ENCODE measurements at regions not wholly inside any gene's neighbourhood (a gene's known extent, or its start where the extent isn't known, plus 50 kb on each side); places are given as distances from the start of the nearest gene placed in this dataset.
"Not testable (repeated sequence)": the region's sequence is repeated elsewhere in the genome, so short reads cannot be mapped to it uniquely, and the experiment has no call there.

DNA sequence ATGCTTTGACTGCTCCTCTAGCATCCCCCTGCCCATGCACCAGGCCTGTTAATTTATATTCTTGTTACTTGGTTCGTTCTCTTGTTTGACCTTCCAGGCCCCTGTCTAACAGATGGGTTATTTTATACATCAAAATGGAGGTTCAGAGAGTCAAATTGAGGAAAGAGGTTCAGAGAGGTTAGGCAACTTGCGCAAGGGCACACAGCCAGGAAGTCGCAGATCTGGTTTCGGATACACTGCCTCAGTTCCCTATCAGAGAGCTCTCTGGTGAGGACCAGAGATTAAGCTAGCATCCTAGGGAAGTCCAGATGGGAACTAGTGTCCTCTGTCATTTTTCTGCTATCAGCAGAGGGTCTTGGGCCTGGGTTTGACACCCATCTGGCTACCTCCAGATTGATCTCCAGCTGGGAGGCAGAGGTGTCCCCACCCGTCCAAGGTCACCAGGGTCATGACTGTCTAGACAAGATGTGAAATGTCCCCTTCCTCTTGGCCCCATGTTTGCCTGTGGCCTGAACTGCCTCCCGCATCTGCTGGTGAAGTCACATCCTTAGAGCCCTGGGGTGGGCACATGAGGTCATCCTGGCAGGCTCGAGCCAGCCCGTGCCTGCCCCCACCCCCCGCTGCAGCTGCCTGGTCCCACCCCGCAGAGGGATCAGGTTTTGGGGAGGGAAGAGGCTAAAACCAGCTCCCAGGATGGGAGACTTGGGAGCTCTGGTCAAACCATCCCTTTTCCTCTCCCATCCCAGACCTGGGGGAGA, 84.3 kb upstream of the NCOR2 start:
- no peak for DNase-seq

- no peak for DNase-seq
These were observed 83.5 kb upstream of the NCOR2 start for GRCh38 chr12:124650912-124651311.

- no peak for DNase-seq
These were observed 81.4 kb upstream of the NCOR2 start for GRCh38 chr12:124648710-124649384.

GRCh38 chr12:124647316-124647715, 79.9 kb upstream of the NCOR2 start:
- DNase-seq: no peak

DNA sequence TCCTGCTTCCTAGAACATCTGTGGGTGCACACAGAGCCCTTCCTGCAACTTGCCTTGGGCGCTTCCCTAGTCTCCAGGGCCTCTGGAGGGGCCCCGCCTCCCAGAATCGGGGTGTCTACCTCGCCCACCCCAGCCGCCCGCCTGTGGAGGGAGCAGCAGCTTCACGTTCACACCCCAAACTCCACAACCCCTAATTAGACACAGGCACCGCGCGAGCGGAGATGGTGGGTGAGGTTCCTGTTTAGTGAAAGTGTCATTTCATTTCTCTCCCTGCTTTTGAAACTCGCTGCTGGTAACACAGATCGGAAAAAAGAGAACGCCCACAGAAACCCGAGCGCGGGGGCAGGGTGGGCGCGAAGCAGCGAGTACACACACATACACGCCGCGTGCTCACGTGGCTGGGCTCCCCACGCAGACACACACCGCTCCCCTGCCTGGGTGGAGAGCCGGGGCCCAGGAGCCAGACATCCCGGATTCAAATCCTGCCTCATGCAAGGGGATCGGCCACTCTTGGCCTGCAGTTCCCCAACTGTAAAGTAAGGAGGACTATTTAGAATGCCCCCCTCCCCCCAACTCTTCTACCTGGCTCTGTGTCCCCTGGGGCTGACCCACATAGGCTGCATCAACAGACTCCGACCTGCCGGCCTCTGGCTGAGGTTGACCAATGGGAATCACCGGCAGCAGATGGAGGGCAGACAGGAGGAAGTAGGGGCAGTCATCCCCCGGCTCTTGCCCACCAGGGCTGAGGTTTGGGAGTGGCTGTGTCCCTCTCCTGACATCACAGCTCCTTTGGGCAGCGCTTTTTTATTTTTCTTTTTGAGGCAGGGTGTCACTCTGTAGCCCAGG, 79.2 kb upstream of the NCOR2 start:
- DNase-seq: no peak

DNA sequence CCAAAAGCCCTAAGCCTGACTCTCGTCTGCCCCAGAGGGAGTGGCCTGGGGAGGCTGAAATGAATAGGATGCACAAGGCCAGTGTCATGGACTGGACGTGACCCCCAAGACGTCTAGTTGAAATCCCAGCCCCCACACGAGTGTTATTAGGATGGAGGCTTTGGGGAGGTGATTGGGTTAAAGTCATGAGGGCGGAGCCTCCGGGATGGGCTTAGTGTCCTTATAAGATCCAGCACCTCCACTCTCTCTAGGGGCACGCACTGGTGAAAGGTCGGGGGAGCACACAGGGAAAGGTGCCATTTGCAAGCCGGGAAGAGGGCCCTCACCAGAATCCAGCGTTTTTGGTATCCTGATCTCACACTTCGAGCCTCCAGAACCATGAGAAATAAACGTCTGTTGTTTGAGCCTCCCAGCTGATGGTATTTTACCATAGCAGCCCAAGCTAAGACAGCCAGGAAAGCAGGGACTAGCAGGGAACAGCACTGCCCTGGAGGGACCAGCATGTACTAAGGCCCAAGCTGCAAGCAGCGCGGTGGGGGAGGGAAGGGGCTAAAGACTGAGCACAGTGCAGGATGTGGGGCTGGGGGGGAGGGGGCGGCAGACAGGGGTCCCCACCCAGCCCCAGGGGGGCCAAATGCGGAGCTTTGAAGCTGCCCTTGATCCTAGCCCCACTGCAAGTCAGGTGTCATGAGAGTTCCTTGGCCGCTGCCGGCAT, 78.3 kb upstream of the NCOR2 start:
- DNase-seq: no peak

DNA sequence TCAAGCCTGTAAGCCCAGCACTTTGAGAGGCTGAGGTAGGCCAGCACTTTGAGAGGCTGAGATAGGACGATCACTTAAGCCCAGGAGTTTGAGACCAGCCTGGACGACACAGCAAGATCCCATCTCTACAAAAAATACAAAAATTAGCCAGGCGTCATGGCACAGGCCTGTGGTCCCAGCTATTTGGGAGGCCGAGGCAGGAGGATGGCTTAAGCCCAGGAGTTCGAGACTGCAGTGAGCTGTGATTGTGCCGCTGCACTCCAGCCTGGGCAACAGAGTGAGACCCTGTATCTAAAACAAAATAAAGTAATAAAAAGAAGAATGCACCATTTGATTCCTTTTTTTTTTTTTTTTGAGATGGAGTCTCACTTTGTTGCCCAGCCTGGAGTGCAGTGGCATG, 76.4 kb upstream of the NCOR2 start:
- not testable (repeated sequence) for DNase-seq

DNA sequence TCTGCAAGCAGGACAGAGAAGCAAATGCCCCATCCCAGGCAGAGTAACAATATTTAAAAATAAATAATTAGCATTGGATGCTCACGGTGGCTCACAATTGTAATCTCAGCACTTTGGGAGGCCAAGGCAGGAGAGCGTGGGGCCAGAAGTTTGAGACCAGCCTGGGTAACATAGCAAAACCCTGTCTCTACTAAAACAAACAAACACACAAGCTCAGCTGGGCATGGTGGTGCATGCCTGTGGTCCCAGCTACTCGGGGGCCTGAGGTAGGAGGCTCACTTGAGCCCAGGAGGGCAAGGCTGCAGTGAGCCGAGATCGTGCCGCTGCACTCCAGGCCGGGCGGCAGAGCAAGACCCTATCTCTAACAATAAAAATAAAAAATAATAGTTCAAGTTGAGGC, 74.7 kb upstream of the NCOR2 start:
- DNase-seq: no peak

DNA sequence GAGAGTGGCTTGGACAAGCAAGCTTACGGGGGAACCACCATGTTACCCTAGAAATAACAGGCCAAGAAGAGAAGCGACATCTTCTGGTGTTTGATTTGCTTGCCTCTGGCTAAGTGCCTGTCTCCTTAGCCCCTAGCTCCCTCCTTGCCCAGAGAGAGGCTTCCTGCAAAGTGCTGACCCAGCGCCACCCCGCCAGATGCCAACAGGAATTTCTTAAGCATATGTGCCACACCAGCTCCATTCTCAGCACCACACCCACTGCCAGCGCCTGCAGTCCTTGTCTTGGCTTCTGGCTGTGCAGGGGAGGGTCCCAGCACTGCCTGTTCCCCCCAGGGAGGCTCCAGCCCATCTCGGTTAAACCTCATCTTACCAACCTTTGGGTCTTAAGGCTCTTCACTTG, 74.2 kb upstream of the NCOR2 start:
- no peak for DNase-seq

DNA sequence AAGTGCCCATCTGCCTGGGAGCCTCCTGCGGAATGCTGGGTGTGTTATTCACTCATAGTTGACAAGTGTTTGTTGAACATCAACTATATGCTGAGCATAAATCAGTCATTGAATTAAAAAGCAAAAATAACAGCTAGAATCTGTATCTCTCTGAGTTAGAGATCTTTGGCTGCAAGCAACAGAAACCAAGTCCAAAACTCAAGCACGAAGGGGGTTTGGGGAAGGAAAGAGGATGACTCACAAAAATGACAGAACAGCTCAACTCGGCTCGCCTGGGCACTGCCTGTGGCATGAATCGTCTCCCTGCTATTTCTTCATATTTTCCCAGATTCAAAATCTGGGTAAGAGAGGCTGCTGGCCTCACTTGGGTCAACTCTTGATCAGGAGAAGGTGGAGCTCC, 72.6 kb upstream of the NCOR2 start:
- DNase-seq: no peak

DNA sequence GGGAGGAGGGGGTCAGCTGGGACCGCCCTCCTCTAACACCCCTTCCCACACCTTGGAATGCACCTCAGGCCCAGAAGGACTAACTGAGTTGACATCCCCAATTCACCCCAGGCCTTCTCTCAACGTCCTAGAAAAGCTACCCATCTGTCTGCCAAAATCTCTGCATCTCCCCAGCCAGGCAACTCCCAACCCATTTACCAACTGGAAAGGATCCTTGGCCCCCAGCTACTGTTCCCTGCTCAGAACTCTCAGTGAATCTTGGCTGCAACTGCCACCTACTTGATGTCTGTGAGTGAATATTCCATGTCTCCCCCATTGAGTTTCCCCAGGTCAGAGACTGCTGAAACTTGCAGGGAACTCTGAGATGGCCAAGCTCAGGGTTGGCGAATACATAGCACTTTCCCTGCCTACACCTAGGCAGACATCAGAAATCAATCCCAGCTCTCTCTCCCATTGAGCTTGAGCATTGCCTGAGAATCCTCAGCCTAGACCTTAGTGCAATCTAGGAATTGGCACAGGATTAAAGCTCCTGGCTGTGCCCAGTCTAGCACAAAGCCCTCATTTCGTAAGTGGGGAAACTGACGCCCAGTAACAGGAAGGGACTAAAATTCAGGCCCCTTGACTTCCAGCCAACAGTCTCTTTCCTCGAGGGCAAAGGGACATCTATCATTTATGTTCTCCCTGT, 71.9 kb upstream of the NCOR2 start:
- DNase-seq: no peak

GRCh38 chr12:124637581-124637981, 70.2 kb upstream of the NCOR2 start:
- DNase-seq: no peak

GRCh38 chr12:124637163-124637562, 69.8 kb upstream of the NCOR2 start:
- DNase-seq: no peak

- DNase-seq: peak; percentile 44
These were observed 68.9 kb upstream of the NCOR2 start for GRCh38 chr12:124636138-124636978.

GRCh38 chr12:124635316-124635715, 67.9 kb upstream of the NCOR2 start:
- DNase-seq: no peak

GRCh38 chr12:124633365-124634362, 66.3 kb upstream of the NCOR2 start:
- no peak for DNase-seq

DNA sequence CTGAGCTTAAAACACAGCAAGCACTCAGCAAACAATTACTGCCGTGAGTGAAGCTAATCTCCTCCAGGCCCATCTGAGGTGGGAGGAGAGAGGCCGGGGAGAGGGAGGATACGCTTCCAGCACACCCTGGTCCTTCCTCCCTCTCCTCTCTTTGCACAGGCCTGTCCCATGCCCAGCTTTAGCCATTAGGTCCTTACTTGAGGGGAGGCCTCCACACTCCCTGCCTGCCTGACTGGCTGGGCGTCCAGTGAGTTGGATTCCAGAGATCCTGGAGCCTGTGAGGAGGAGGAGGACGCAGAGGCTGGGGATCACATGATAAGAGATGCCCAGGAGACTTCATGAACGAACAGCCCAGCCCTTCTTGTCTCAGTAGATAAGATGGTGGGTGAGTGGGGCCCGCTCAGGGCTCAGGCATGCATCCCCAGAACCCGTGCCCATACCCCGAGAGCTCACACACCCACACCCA, 65.1 kb upstream of the NCOR2 start:
- no peak for DNase-seq

DNA sequence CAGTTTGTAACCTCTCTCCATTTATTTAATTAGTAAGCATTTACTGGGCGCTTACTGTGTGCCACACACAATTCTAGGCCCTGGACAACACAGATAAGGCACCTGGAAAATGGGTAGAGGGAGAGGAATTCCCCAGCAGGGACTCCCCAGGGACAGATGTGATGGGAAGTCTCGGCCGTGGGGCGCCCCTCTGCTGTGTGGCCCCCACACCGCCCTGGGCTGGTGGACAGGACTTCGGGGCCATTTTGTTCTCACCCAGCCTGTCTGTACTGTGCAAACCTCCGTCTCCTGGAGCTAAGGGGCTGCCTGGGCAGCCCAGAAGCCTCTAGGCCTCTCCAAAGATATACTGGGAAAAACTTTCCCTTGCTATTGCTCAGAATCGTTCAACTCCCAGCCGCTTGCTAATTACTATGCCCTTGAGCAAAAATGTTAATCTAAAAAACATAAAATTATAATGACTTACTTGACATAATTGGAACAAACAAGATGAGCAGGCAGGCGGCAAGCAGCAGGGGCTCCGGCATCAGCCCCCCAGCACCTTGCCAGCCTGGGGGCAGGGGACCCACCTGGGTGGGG, 64.4 kb upstream of the NCOR2 start:
- DNase-seq: no peak

- DNase-seq: no peak
These were observed 63.4 kb upstream of the NCOR2 start for GRCh38 chr12:124630791-124631313.

All from activated CD4-positive, CD25-positive, alpha-beta regulatory T cell treated with anti-CD3 and anti-CD28 coated beads, Interleukin-2, amount 50 U/mL, for 72 hours (primary cell).